Left ventricle myocardium inferior (tissue), 1 donor: ENCODE measurements at regions not wholly inside any gene's neighbourhood (a gene's known extent, or its start where the extent isn't known, plus 50 kb on each side); places are given as distances from the start of the nearest gene placed in this dataset.

Source experiments
- DNase-seq: peaks from one replicate; pipeline ENCODE4 v3.0.0-alpha.2; 2020
- H3K27ac ChIP-seq: fragments of 200-600 bp; replicated peaks from 2 replicates; pipeline ENCODE4 v1.8.0; 2021
- H3K27me3 ChIP-seq: fragments of 200-600 bp; 2 replicates; pipeline ENCODE4 v1.8.0; 2021; ENCODE audit warnings: low read depth
- H3K36me3 ChIP-seq: fragments of 200-600 bp; 2 replicates; pipeline ENCODE4 v1.8.0; 2021
- H3K4me1 ChIP-seq: fragments of 200-600 bp; 2 replicates; pipeline ENCODE4 v1.8.0; 2021
- H3K4me3 ChIP-seq: fragments of 200-600 bp; 2 replicates; pipeline ENCODE4 v1.8.0; 2021; ENCODE audit warnings: mild to moderate bottlenecking, moderate library complexity
- H3K9me3 ChIP-seq: fragments of 200-600 bp; replicated peaks from 2 replicates; pipeline ENCODE4 v1.8.0; 2021
- intact Hi-C: fragments of 100-400 bp; cut with micrococcal nuclease; formaldehyde crosslinking; loops from one replicate; pipeline ENCODE4 v1.11.0; 2022
- TF ChIP-seq, protein P1 (sequence below): fragments of 200-600 bp; IDR thresholded peaks from 2 replicates; pipeline ENCODE4 v1.8.0; 2021; ENCODE audit warnings: antibody characterized with exemption, mild to moderate bottlenecking, borderline replicate concordance
- donor health status: DM: no; HTN: yes; CAD: no; lungs with severe emphysema.

GRCh38 chr6:169075915-169076654 lies 177.6 kb downstream of the THBS2 start:
- Histone ChIP-seq H3K9me3 (peaks cover 2% of the 10 kb centered on the region), H3K27ac (peak overlapping the region; percentile 64), H3K4me1 (peaks cover 5% of the 10 kb centered on the region), H3K36me3 (no peaks in the 10 kb centered on the region), H3K4me3 (peak overlapping the region; percentile 22), H3K27me3 (peaks cover 39% of the 10 kb centered on the region)
- intact Hi-C loops = no loop called here
- no peak for DNase-seq
- TF ChIP-seq, protein P1, sequence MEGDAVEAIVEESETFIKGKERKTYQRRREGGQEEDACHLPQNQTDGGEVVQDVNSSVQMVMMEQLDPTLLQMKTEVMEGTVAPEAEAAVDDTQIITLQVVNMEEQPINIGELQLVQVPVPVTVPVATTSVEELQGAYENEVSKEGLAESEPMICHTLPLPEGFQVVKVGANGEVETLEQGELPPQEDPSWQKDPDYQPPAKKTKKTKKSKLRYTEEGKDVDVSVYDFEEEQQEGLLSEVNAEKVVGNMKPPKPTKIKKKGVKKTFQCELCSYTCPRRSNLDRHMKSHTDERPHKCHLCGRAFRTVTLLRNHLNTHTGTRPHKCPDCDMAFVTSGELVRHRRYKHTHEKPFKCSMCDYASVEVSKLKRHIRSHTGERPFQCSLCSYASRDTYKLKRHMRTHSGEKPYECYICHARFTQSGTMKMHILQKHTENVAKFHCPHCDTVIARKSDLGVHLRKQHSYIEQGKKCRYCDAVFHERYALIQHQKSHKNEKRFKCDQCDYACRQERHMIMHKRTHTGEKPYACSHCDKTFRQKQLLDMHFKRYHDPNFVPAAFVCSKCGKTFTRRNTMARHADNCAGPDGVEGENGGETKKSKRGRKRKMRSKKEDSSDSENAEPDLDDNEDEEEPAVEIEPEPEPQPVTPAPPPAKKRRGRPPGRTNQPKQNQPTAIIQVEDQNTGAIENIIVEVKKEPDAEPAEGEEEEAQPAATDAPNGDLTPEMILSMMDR = no peak

- peak; percentile 57 for DNase-seq
- Histone ChIP-seq H3K4me3 (peak overlapping the region; percentile 22), H3K9me3 (peaks cover 2% of the 10 kb centered on the region), H3K36me3 (no peaks in the 10 kb centered on the region), H3K27me3 (peaks cover 40% of the 10 kb centered on the region), H3K4me1 (peaks cover 5% of the 10 kb centered on the region), H3K27ac (peak overlapping the region; percentile 64)
- TF ChIP-seq, protein P1 = no peak
- intact Hi-C loops = no loop called here
These were observed 178.3 kb downstream of the THBS2 start for GRCh38 chr6:169075211-169075914.

DNA sequence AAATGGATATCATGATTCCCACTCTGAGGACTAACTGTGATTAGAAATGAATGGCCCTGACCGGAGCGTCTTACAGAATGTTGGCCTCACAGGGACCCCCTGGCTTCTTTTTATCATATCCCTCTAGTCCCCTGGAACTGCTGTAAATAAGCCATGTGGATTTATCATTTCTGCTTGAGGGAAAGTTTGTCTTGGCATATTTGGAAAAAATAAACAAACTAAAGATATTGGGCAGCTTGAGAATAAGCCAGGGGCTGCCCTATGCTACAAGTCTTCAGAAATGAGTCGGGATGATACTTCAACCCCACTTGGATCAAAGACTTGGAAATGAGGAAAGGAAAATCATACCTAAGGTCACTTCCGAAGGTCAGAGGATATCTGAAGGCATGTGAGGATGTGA lies 179.1 kb downstream of the THBS2 start:
- Histone ChIP-seq H3K9me3 (peaks cover 2% of the 10 kb centered on the region), H3K36me3 (no peaks in the 10 kb centered on the region), H3K4me1 (peaks cover 5% of the 10 kb centered on the region), H3K27me3 (peaks cover 45% of the 10 kb centered on the region), H3K27ac (peak overlapping the region; percentile 64), H3K4me3 (no peak overlapping the region)
- TF ChIP-seq, protein P1 = no peak
- no peak for DNase-seq
- intact Hi-C loops = no loop called here

DNA sequence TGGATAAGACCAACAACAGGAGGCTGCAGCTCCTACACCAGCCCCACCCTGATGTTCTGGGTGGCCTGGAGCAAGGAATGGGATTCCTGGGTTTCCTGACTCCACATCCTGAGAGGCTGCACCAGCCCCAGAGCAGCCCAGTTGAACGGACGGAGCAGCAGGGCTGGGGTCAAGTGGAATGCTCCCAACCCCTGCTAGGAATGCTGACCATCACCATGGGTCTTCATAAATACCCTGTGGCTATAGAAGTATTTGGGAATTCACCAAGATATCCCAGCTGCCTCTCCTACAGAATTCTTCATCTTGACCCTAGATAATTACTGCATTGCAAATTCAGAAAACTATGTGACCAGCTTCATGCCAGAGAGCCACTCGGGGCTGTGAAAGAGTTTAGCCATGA lies 180.3 kb downstream of the THBS2 start:
- Histone ChIP-seq H3K4me1 (peaks cover 5% of the 10 kb centered on the region), H3K27me3 (peaks cover 41% of the 10 kb centered on the region), H3K27ac (no peak overlapping the region), H3K9me3 (no peaks in the 10 kb centered on the region), H3K4me3 (no peak overlapping the region), H3K36me3 (no peaks in the 10 kb centered on the region)
- TF ChIP-seq, protein P1 = no peak
- intact Hi-C loops = no loop called here
- DNase-seq = no peak

DNA sequence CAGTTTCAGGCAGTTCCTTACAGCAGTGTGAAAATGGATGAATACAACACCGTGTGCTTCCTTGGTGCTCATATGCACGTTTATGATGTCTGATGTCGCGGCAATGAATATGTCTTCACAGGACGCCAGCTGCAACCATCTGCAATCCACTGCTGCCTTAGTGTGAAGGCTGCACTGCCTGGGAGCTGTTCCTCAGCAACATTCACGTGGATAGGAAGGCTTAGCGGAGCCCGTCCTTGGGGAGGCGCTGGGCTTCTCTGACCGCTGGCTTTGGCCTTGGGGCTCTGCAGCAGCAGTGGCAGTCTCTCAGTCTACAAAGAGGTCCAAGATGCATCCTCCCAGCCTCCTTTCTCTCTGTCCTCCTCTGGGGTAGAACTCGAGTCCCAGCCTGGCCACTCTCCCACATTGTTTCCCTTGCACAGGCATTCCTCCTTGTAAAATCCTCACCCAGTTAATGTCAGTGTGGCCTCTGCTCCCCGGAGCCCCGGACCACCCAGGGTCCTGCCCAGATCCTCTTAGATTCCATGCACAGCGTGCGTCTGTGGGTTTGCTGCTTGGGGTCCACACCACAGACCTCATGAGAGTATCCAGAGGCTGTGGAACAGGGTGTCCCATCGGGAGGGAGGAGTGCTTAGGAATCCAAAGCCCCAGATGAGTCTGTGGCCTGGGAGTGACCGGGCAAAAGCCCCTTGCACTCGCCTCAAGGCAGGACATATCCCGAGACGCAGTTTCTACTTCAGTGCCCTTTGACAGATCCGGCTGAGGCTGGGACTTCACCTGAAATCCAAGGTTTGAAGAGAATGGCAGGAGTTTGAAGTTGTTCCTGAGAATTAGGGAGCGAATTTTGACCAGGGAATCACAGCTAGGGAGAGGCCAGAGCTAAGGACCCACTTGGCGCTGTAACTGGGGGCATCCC lies 181.3 kb downstream of the THBS2 start:
- H3K27ac ChIP-seq = no peak overlapping the region
- no peaks in the 10 kb centered on the region for H3K36me3 ChIP-seq
- no peak overlapping the region for H3K4me3 ChIP-seq
- no peaks in the 10 kb centered on the region for H3K9me3 ChIP-seq
- intact Hi-C loops = no loop called here
- TF ChIP-seq, protein P1 = no peak
- DNase-seq = no peak
- peaks cover 5% of the 10 kb centered on the region for H3K4me1 ChIP-seq
- H3K27me3 ChIP-seq = peaks cover 34% of the 10 kb centered on the region
